HCT116 (cell line): ENCODE measurements at regions not wholly inside any gene's neighbourhood (a gene's known extent, or its start where the extent isn't known, plus 50 kb on each side); places are given as distances from the start of the nearest gene placed in this dataset.

Source experiments
- ATAC-seq: fragments of 200-7000 bp; cut with Tn5 transposase; 2 replicates; pipeline ENCODE4 v1.9.1; 2020; ENCODE audit warnings: mild to moderate bottlenecking, moderate library complexity
- BruUV-seq: library from RNA; stranded (reverse); fragments of 400-500 nt; replicated peaks from 2 replicates; lab custom pipeline; 2021; lab: Mats Ljungman, UMichigan
- CTCF ChIA-PET: fragments of 300-600 bp; sonication (Branson Sonifier 250); formaldehyde crosslinking; loops from one replicate; lab custom pipeline; 2021; ENCODE audit warnings: antibody characterized with exemption; lab: Charles Lee
- POLR2A ChIA-PET: fragments of 300-600, 350-600 bp; sonication (Branson Sonifier 250); formaldehyde crosslinking; loops from one replicate; lab custom pipeline; 2021; ENCODE audit warnings: antibody characterized with exemption; lab: Charles Lee
- RAD21 ChIA-PET, 2 experiments: fragments of 300-600 bp; sonication (Branson Sonifier 250); formaldehyde crosslinking; loops; one replicate each; lab custom pipeline; 2023; ENCODE audit warnings: low total read pairs in 2 of 2; ENCODE audit not compliant: uncharacterized antibody in 2 of 2, unreplicated experiment in 2 of 2, low non-redundant PET in 1 of 2; lab: Charles Lee
- DNase-seq: peaks from one replicate; pipeline ENCODE4 v3.0.0-alpha.2; 2010; ENCODE audit warnings: low read depth, low spot score
- H2AFZ ChIP-seq: fragments of 200-600 bp; shearing (Covaris generic), sonication (generic); 2 replicates; pipeline ENCODE4 v1.6.1; 2017; ENCODE audit warnings: low read depth, mixed run types, mixed read lengths, antibody characterized with exemption, low read length; ENCODE audit not compliant: poor library complexity, severe bottlenecking
- H3K27ac ChIP-seq: 2 replicates; pipeline ENCODE4 v1.5.1; 2012; ENCODE audit warnings: low read depth, low read length
- H3K27me3 ChIP-seq: fragments of 200-600 bp; sonication (generic); 2 replicates; pipeline ENCODE4 v1.6.1; 2016; ENCODE audit warnings: mixed run types, low read length, mixed read lengths; ENCODE audit not compliant: insufficient read depth
- H3K36me3 ChIP-seq, 2 experiments: fragments of 200-500 bp in 1 of 2; fragments of 200-600 bp in 1 of 2; sonication (Bioruptor generic) in 1 of 2; sonication (generic) in 1 of 2; 2 replicates each; pipeline versions ENCODE4 v1.5.1 to v1.6.1; 2014 to 2016; ENCODE audit warnings: low read length in 2 of 2, inconsistent platforms in 1 of 2, mixed read lengths in 1 of 2, mixed run types in 1 of 2; ENCODE audit not compliant: insufficient read depth in 2 of 2, control insufficient read depth in 1 of 2
- H3K4me1 ChIP-seq, 2 experiments: fragments of 200-600 bp in 1 of 2; sonication (generic) in 1 of 2; 2 replicates each; pipeline versions ENCODE4 v1.5.1 to v1.6.1; 2012 to 2017; ENCODE audit warnings: low read length in 2 of 2, inconsistent platforms in 1 of 2, mild to moderate bottlenecking in 1 of 2, mixed read lengths in 1 of 2, mixed run types in 1 of 2, moderate library complexity in 1 of 2; ENCODE audit not compliant: insufficient read depth in 2 of 2, control insufficient read depth in 1 of 2
- H3K4me2 ChIP-seq: fragments of 200-600 bp; sonication (generic); 2 replicates; pipeline ENCODE4 v1.6.1; 2017; ENCODE audit warnings: mixed run types, low read length, mixed read lengths
- H3K4me3 ChIP-seq, 2 experiments: fragments of 200-600 bp in 1 of 2; sonication (generic) in 1 of 2; replicated peaks in 1 of 2; 2 replicates each; pipeline ENCODE4 v1.5.1; 2011 to 2016; ENCODE audit warnings: low read length in 2 of 2, control low read depth in 1 of 2, low read depth in 1 of 2, mild to moderate bottlenecking in 1 of 2, mixed read lengths in 1 of 2, mixed run types in 1 of 2
- H3K79me2 ChIP-seq: fragments of 200-600 bp; sonication (generic); 2 replicates; pipeline ENCODE4 v1.6.1; 2017; ENCODE audit warnings: mild to moderate bottlenecking, mixed run types, low read length, moderate library complexity, mixed read lengths; ENCODE audit not compliant: insufficient read depth
- H3K9ac ChIP-seq: fragments of 200-600 bp; sonication (generic); 2 replicates; pipeline ENCODE4 v1.6.1; 2016; ENCODE audit warnings: low read length, mixed read lengths
- H3K9me2 ChIP-seq: fragments of 200-600 bp; sonication (generic), shearing (Covaris generic); 2 replicates; pipeline ENCODE4 v1.6.1; 2017; ENCODE audit warnings: mixed run types, mild to moderate bottlenecking, moderate library complexity; ENCODE audit not compliant: insufficient read depth
- H3K9me3 ChIP-seq, 2 experiments: fragments of 200-500 bp in 1 of 2; fragments of 200-600 bp in 1 of 2; sonication (Bioruptor generic) in 1 of 2; sonication (generic) in 1 of 2; 2 replicates each; pipeline ENCODE4 v1.6.1; 2014 to 2017; ENCODE audit warnings: low read length in 2 of 2, mixed read lengths in 2 of 2, inconsistent platforms in 1 of 2, low read depth in 1 of 2, mild to moderate bottlenecking in 1 of 2, mixed run types in 1 of 2, moderate library complexity in 1 of 2; ENCODE audit not compliant: control insufficient read depth in 1 of 2, insufficient read depth in 1 of 2
- H4K20me1 ChIP-seq: fragments of 200-600 bp; sonication (generic), shearing (Covaris generic); 2 replicates; pipeline ENCODE4 v1.6.1; 2017; ENCODE audit warnings: mixed run types, mild to moderate bottlenecking, moderate library complexity; ENCODE audit not compliant: insufficient read depth
- CBX3 ChIP-seq: IDR thresholded peaks from 2 replicates; pipeline ENCODE4 v1.6.1; 2012; ENCODE audit warnings: low read depth
- CTCF ChIP-seq, 3 experiments: fragments of 200-600 bp in 1 of 3; sonication (generic) in 1 of 3; IDR thresholded peaks in 2 of 3; conservative IDR thresholded peaks in 1 of 3; 2 replicates each; pipeline ENCODE4 v1.5.1; 2012 to 2017; ENCODE audit warnings: low read depth in 2 of 3, low read length in 2 of 3, antibody characterized with exemption in 1 of 3, borderline replicate concordance in 1 of 3, control low read depth in 1 of 3, mild to moderate bottlenecking in 1 of 3, mixed read lengths in 1 of 3, mixed run types in 1 of 3, moderate library complexity in 1 of 3; ENCODE audit not compliant: insufficient read depth in 1 of 3
- ELF1 ChIP-seq: IDR thresholded peaks from 2 replicates; pipeline ENCODE4 v1.6.1; 2012; ENCODE audit warnings: low read depth, borderline replicate concordance
- EZH2 ChIP-seq: fragments of 200-600 bp; sonication (generic); IDR thresholded peaks from 2 replicates; pipeline ENCODE4 v1.6.1; 2017; ENCODE audit warnings: antibody characterized with exemption, mixed run types
- EZH2phosphoT487 ChIP-seq: fragments of 200-600 bp; IDR thresholded peaks from 2 replicates; pipeline ENCODE4 v1.6.1; 2018; ENCODE audit warnings: antibody characterized with exemption, borderline replicate concordance
- JUND ChIP-seq: IDR thresholded peaks from 2 replicates; pipeline ENCODE4 v1.6.1; 2012
- POLR2AphosphoS5 ChIP-seq: IDR thresholded peaks from 2 replicates; pipeline ENCODE4 v1.6.1; 2011; ENCODE audit warnings: mild to moderate bottlenecking, low read depth, low read length, moderate library complexity
- SP1 ChIP-seq: IDR thresholded peaks from 2 replicates; pipeline ENCODE4 v1.6.1; 2012; ENCODE audit warnings: low read depth
- TCF7L2 ChIP-seq: IDR thresholded peaks from 2 replicates; pipeline ENCODE4 v1.7.0; 2011; ENCODE audit warnings: borderline replicate concordance, inconsistent platforms; ENCODE audit not compliant: insufficient read depth, insufficient read length; ENCODE audit errors: extremely low read depth
- ZFX ChIP-seq: fragments of 450-650 bp; IDR thresholded peaks from 2 replicates; pipeline ENCODE4 v1.6.1; 2017
- ZNF274 ChIP-seq: fragments of 200-500 bp; sonication (Bioruptor generic); IDR thresholded peaks from 2 replicates; pipeline ENCODE4 v1.6.1; 2014; ENCODE audit warnings: mild to moderate bottlenecking, low read depth, low read length, inconsistent platforms
- intact Hi-C: fragments of 100-400 bp; cut with micrococcal nuclease; formaldehyde crosslinking; loops from 2 replicates; pipeline ENCODE4 v1.10.0; 2022

GRCh38 chr13:97875911-97876310 is 77.6 kb upstream of the IPO5 start:
- Histone ChIP-seq H3K27ac (no peak overlapping the region), H3K9me3 (no peaks in the 10 kb centered on the region), H3K9ac (no peak overlapping the region), H3K4me3 (no peak overlapping the region), H3K27me3 (no peaks in the 10 kb centered on the region), H3K79me2 (no peaks in the 10 kb centered on the region)
- intact Hi-C loops, result no loop called here
- RAD21 ChIA-PET, result no interaction called here
- ATAC-seq, result no peak
- TF ChIP-seq EZH2 (no peak), CBX3 (no peak), ELF1 (no peak), JUND (no peak), ZFX (no peak), POLR2AphosphoS5 (no peak), TCF7L2 (no peak), SP1 (no peak), EZH2phosphoT487 (no peak), ZNF274 (no peak), CTCF (IDR thresholded peaks at IDR 0.05 in 2 of 3, conservative IDR thresholded peaks at IDR 0.05 in 1 of 3; ENCODE audit: borderline replicate concordance in 1 of 3, insufficient read depth in 1 of 3, low read depth in 2 of 3, low read length in 2 of 3) (no peak)
- TF ChIP-seq, all 23 proteins: peak for 0
- no peak for DNase-seq
- Histone ChIP-seq H3K4me2 (no peak overlapping the region), H3K9me2 (no peaks in the 10 kb centered on the region), H3K4me1 (peaks cover 3 to 18% of the 10 kb centered on the region in 2 experiments; a peak in 3 of 4 replicates), H3K36me3 (no peaks in the 10 kb centered on the region), H4K20me1 (no peaks in the 10 kb centered on the region), H2AFZ (no peak overlapping the region)
- ChIA-PET POLR2A (no interaction called here), CTCF (interaction anchor here (1.4 kb wide), 1 partner anchor 20 kb away, joined by 3 read pairs; no protein-coding TSS in a partner anchor)
- no TSS peak for BruUV-seq
